HG02759 (cell line): ENCODE measurements at regions not wholly inside any gene's neighbourhood (a gene's known extent, or its start where the extent isn't known, plus 50 kb on each side); places are given as distances from the start of the nearest gene placed in this dataset.
"Not testable (repeated sequence)": the region's sequence is repeated elsewhere in the genome, so short reads cannot be mapped to it uniquely, and the experiment has no call there.

Source experiments
- ATAC-seq: cut with Tn5 transposase; IDR thresholded peaks from one replicate; pipeline ENCODE4 v1.9.1; 2021; ENCODE audit warnings: mild to moderate bottlenecking, moderate library complexity; ENCODE audit not compliant: unreplicated experiment

GRCh38 chr2:104904889-104905288, 51.0 kb downstream of the POU3F3 start:
- ATAC-seq = no peak

GRCh38 chr2:104909317-104909716, 55.4 kb downstream of the POU3F3 start:
- ATAC-seq = no peak

- peak; percentile 59 for ATAC-seq
Observed at GRCh38 chr2:104914509-104914908, 60.6 kb downstream of the POU3F3 start.

GRCh38 chr2:104915107-104915793, 61.3 kb downstream of the POU3F3 start:
- no peak for ATAC-seq

GRCh38 chr2:104919127-104919526, 65.2 kb downstream of the POU3F3 start:
- no peak for ATAC-seq

- ATAC-seq = no peak
Observed at GRCh38 chr2:104923665-104924064, 69.8 kb downstream of the POU3F3 start.

GRCh38 chr2:104929663-104930062, 75.7 kb downstream of the POU3F3 start:
- ATAC-seq = no peak

GRCh38 chr2:104930732-104931131, 76.8 kb downstream of the POU3F3 start:
- no peak for ATAC-seq

GRCh38 chr2:104932243-104932642, 78.3 kb downstream of the POU3F3 start:
- no peak for ATAC-seq

GRCh38 chr2:104933151-104933917, 79.4 kb downstream of the POU3F3 start:
- ATAC-seq = no peak

- no peak for ATAC-seq
Observed at GRCh38 chr2:104936527-104936926, 82.6 kb downstream of the POU3F3 start.

GRCh38 chr2:104938231-104938941, 84.5 kb downstream of the POU3F3 start:
- ATAC-seq = peak; percentile 89

- ATAC-seq = no peak
Observed at GRCh38 chr2:104939570-104940217, 85.8 kb downstream of the POU3F3 start.

- ATAC-seq = no peak
Observed at GRCh38 chr2:104944495-104944894, 90.6 kb downstream of the POU3F3 start.

GRCh38 chr2:104945121-104945520, 91.2 kb downstream of the POU3F3 start:
- no peak for ATAC-seq

GRCh38 chr2:104945866-104946265, 92.0 kb downstream of the POU3F3 start:
- ATAC-seq = no peak

GRCh38 chr2:104947456-104947855, 90.4 kb upstream of the MRPS9 start:
- ATAC-seq = not testable (repeated sequence)

GRCh38 chr2:104952976-104953375, 84.9 kb upstream of the MRPS9 start:
- ATAC-seq = no peak

GRCh38 chr2:104965900-104966299, 72.0 kb upstream of the MRPS9 start:
- ATAC-seq = no peak

- no peak for ATAC-seq
Observed at GRCh38 chr2:104969564-104969963, 68.3 kb upstream of the MRPS9 start.

GRCh38 chr2:104975371-104975770, 62.5 kb upstream of the MRPS9 start:
- ATAC-seq = no peak
